ENCODE measurements at regions not wholly inside any gene's neighbourhood (a gene's known extent, or its start where the extent isn't known, plus 50 kb on each side); places are given as distances from the start of the nearest gene placed in this dataset.

- intact Hi-C loops (cut with DNase I): no loop called here
- H3K36me3 ChIP-seq: no peaks in the 10 kb centered on the region
Measured at GRCh38 chr4:104901961-104902605, 244.6 kb upstream of the TET2 start.

GRCh38 chr4:104905065-104905464 lies 241.6 kb upstream of the TET2 start:
- no peak for DNase-seq (ENCODE audit: low spot score in 2 of 2)
- no peak for TF ChIP-seq CTCF (IDR thresholded peaks at IDR 0.05)
- Histone ChIP-seq H3K9me3 (no peaks in the 10 kb centered on the region), H3K4me3 (no peak overlapping the region), H3K27me3 (no peaks in the 10 kb centered on the region), H3K4me1 (no peaks in the 10 kb centered on the region), H3K36me3 (no peaks in the 10 kb centered on the region), H3K27ac (no peak overlapping the region)
- intact Hi-C loops (cut with DNase I): no loop called here

More at GRCh38 chr4:104901961-104902605, 244.6 kb upstream of the TET2 start:
- Histone ChIP-seq H3K4me1 (no peaks in the 10 kb centered on the region), H3K27ac (no peak overlapping the region), H3K9me3 (no peaks in the 10 kb centered on the region), H3K27me3 (no peaks in the 10 kb centered on the region), H3K4me3 (no peak overlapping the region)
- no peak for DNase-seq (ENCODE audit: low spot score in 2 of 2)
- TF ChIP-seq CTCF (IDR thresholded peaks at IDR 0.05): no peak

GRCh38 chr4:104905546-104905945 lies 241.1 kb upstream of the TET2 start:
- intact Hi-C loops (cut with DNase I): no loop called here

GRCh38 chr4:104906276-104906675 lies 240.4 kb upstream of the TET2 start:
- intact Hi-C loops (cut with DNase I): no loop called here
- no peaks in the 10 kb centered on the region for H3K9me3 ChIP-seq
- no peak for DNase-seq (ENCODE audit: low spot score in 2 of 2)
- no peaks in the 10 kb centered on the region for H3K36me3 ChIP-seq
- no peak overlapping the region for H3K4me3 ChIP-seq
- H3K27ac ChIP-seq: no peak overlapping the region
- H3K27me3 ChIP-seq: no peaks in the 10 kb centered on the region
- TF ChIP-seq CTCF (IDR thresholded peaks at IDR 0.05): no peak
- no peaks in the 10 kb centered on the region for H3K4me1 ChIP-seq

More at GRCh38 chr4:104905546-104905945, 241.1 kb upstream of the TET2 start:
- TF ChIP-seq CTCF (IDR thresholded peaks at IDR 0.05): no peak
- Histone ChIP-seq H3K27ac (no peak overlapping the region), H3K9me3 (no peaks in the 10 kb centered on the region), H3K36me3 (no peaks in the 10 kb centered on the region), H3K4me1 (no peaks in the 10 kb centered on the region), H3K27me3 (no peaks in the 10 kb centered on the region), H3K4me3 (no peak overlapping the region)
- no peak for DNase-seq (ENCODE audit: low spot score in 2 of 2)

GRCh38 chr4:104907074-104907649 lies 239.5 kb upstream of the TET2 start:
- no peaks in the 10 kb centered on the region for H3K4me1 ChIP-seq
- no peak overlapping the region for H3K27ac ChIP-seq
- no peaks in the 10 kb centered on the region for H3K27me3 ChIP-seq
- intact Hi-C loops (cut with DNase I): no loop called here
- TF ChIP-seq CTCF (IDR thresholded peaks at IDR 0.05): no peak
- DNase-seq (ENCODE audit: low spot score in 2 of 2): no peak
- no peaks in the 10 kb centered on the region for H3K9me3 ChIP-seq
- H3K4me3 ChIP-seq: no peak overlapping the region
- H3K36me3 ChIP-seq: no peaks in the 10 kb centered on the region
